HG02970 (cell line): ENCODE measurements at regions not wholly inside any gene's neighbourhood (a gene's known extent, or its start where the extent isn't known, plus 50 kb on each side); places are given as distances from the start of the nearest gene placed in this dataset.

ENCODE experiments used
- ATAC-seq: cut with Tn5 transposase; IDR thresholded peaks from one replicate; pipeline ENCODE4 v1.9.1; 2021; ENCODE audit warnings: mild to moderate bottlenecking, moderate library complexity, moderate number of reproducible peaks; ENCODE audit not compliant: unreplicated experiment, low FRiP score

- ATAC-seq = no peak
Observed at GRCh38 chr2:37780387-37780676, 108.9 kb upstream of the CDC42EP3 start.

- no peak for ATAC-seq
Observed at GRCh38 chr2:37781028-37781427, 109.6 kb upstream of the CDC42EP3 start.

- ATAC-seq = no peak
Observed at GRCh38 chr2:37782155-37782673, 110.8 kb upstream of the CDC42EP3 start.

DNA sequence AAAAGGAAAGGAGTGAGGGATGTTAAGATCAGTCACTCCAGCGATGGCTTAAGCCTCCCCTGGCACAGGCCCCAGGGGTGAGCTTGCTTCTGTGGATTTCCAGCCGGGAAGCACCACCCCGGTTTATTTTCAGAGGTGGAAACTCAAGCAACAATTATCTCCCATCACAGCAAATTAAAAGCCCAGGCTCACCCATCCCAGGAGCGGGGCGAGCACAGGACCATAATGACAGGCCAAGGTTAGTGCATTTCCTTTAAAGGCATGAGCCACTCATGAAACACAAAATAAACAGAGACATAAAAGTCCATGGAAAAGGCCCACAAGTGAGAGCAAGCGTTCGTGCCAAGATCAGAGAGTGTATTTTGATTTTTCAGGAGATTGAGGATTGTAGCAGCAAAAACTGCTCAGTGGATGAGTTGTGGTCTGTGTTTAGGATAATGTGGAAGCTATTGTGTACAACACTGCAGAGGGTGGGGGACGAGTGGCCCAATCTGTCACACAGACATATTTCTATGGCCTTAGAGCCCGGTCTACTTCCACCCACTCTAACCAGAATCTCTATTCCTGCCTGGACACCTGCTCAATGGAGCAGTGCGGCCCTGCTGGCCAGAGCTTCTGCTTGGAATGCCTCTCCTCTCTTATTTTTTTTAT is 111.4 kb upstream of the CDC42EP3 start:
- ATAC-seq = no peak

DNA sequence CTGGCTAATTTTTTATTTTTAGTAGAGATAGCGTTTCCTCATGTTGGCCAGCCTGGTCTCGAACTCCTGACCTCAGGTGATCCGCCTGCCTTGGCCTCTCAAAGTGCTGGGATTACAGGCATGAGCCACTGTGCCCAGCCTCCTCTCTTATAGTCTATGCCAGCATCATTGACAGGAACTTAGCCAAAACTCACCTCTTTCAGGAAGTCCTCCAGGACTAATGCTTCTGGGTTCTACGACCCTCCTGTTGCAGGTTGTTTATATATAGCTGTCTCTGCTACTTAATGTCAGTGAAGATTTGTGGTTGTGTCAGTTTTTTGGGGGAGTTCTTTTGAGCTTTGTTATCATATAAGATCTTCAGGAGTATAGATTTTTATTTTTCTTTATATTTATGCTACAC is 112.1 kb upstream of the CDC42EP3 start:
- ATAC-seq = no peak

DNA sequence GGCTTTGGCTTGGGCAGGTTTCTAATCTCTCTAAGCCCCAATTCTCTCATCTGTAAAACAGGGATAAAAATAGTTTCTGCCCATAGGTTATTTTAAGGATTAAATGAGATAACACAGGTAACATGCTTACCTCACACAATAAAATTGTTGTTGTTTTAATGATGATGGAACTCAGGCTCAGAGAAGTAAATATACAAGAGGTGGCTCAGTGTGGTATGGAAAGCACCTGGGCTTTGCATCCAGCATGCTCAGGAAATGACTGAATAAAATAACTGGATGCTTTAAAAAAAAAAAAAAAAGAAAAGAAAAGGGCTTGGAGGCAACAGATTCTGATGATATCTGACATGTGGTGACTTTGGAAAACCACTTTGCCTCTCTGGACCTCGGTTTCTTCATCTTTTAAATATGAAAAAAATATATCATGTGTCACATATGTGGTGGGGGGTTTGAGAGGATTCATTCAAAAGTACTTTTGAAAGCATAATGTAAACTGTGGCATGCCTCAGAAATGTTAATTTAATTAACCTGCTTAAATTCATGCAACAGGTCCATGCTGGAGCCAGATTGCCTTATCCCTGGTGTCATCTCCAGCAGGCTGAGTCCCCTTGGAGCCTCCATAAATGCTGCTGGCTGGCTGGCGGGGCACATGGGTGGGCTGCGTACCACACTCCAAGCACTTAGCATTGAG is 112.8 kb upstream of the CDC42EP3 start:
- no peak for ATAC-seq

DNA sequence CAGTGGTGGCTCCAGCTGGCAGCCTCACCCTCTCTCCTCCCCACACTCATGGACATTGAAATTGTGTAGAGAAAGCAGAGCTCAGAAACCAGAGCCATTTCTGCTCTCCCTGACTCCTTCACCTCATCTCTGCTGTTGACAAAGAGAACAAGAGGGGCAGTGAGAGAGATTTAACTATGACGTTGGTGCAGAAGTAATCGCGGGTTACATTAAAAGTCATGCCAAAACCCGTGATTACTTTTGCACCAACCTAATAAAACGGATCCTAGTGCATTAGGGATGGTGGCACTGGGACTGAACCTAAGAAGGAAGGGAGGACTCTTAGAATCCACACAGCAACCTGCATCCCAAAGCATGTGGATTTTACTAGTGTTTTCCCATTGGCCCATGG is 113.3 kb upstream of the CDC42EP3 start:
- no peak for ATAC-seq

GRCh38 chr2:37786191-37786698 is 114.8 kb upstream of the CDC42EP3 start:
- ATAC-seq = no peak

DNA sequence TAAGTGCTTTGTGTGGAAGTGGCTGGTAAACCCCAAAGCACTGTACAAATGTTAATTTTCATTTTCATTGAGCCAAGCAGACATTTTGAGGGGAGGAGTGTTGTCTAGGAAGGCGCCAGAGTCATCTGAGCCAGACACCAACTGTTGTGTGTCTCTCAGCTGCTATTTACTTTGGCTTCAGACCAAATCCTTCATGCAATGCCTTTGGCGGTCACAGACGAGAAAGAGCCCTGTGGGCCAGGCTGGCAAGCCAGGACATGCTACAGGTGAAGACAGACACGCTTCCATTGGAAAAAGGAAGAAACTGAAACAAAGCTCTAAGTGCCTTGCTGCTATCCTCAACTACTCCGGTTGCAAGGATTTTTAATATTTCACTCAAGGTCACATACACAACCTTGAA is 115.4 kb upstream of the CDC42EP3 start:
- ATAC-seq = no peak

DNA sequence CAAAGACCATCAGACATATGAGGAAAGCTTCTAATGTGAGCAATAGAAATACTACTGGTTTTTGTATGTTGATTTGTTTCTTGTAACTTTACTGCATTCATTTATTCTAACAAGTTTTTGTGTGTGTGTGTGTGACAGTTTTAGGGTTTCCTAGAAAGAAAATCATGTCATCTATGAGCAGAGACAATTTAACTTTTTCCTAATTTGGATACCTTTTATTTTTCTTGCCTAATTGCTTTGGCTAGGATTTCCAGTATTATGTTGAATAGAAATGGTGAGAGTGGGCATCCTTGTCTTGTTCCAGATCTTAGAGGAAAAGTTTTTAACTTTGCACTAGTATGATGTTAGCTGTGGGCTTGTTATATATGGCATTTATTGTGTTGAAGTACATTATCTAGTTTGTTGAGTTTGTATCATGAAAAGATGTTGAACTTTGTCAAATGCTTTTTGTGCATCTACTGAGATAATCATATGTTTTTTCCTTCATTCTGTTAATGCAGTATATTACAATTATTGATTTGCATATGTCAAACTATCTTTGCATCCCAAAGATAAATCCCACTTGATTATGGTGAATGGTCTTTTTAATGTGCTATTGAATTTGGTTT is 117.3 kb upstream of the CDC42EP3 start:
- ATAC-seq = no peak

DNA sequence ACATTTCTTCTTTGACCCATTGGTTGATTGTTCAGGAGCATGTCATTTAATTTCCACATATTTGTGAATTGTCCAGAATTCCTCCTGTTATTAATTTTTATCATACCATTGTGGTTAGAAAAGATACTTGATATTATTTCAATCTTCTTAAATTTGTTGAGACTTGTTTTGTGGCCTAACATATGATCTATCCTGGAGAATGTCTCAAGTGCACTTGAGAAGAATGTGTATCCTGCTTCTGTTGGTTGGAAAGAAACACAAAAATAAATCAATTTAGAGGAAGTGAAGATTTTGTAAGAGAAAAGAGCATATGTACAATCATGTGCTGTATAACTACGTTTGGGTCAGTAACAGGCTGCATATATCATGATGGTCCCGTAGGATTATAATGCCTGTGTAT is 118.6 kb upstream of the CDC42EP3 start:
- ATAC-seq = no peak

DNA sequence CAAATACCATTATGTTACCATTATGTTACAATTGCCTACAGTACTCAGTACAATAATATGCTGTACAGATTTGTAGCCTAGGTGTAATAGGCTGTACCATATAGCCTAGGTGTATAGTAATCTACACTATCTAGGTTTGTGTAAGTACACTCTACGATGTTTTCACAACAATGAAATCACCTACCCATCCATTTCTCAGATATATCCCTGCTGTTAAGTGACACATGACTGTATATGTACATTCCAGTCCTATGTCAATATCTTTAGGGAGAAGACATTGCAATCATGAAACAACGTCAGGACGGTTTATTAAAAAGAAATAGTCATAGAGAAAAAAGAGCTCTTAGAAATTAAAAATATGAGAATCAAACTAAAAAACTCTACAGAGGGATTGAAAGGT is 119.0 kb upstream of the CDC42EP3 start:
- no peak for ATAC-seq

GRCh38 chr2:37792366-37792765 is 120.9 kb upstream of the CDC42EP3 start:
- ATAC-seq = no peak

GRCh38 chr2:37793004-37793403 is 121.6 kb upstream of the CDC42EP3 start:
- ATAC-seq = no peak

DNA sequence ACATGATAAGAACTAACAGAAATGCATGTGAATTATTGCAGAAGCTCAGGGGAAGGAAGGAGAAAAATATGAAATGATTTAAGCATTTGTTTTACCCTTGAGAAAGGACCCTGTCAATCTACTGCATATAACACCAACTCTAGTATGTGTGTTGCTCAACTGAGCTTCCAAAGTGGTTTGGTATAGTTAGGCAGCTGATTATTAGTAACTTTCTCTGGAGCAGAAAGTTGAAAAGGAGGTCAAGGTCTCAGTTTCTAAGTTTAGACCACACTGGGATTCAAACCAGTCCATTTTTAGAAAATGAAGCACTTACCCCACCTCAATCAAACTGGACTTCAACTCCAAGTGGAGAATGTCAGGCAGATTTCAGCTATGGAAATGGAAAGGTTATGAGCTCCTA is 123.3 kb upstream of the CDC42EP3 start:
- no peak for ATAC-seq

- ATAC-seq = no peak
Observed at GRCh38 chr2:37795456-37795855, 124.0 kb upstream of the CDC42EP3 start.

GRCh38 chr2:37795938-37796337 is 124.5 kb upstream of the CDC42EP3 start:
- ATAC-seq = no peak

DNA sequence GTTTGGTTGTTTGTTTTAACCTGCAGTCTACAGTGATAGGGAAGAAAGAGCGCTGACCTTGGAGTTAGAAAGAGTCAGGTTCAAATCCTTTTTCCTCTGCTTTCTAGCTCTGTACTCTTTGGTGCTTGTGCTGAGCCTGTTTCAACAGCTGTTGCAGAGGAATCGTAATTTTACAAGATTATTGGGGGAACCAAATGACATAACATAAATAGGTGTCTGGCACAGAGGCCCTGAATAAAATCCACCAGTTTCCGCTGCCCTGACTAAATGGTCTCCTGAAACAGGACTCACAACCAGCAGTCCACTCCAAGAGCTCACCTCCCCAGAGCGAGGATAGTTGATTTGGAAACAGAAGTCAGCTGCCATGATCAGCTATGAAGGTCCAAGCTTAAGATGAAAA is 125.0 kb upstream of the CDC42EP3 start:
- ATAC-seq = no peak

GRCh38 chr2:37797081-37797480 is 125.6 kb upstream of the CDC42EP3 start:
- ATAC-seq = no peak

- no peak for ATAC-seq
Observed at GRCh38 chr2:37798315-37799005, 126.6 kb upstream of the RMDN2 start.

DNA sequence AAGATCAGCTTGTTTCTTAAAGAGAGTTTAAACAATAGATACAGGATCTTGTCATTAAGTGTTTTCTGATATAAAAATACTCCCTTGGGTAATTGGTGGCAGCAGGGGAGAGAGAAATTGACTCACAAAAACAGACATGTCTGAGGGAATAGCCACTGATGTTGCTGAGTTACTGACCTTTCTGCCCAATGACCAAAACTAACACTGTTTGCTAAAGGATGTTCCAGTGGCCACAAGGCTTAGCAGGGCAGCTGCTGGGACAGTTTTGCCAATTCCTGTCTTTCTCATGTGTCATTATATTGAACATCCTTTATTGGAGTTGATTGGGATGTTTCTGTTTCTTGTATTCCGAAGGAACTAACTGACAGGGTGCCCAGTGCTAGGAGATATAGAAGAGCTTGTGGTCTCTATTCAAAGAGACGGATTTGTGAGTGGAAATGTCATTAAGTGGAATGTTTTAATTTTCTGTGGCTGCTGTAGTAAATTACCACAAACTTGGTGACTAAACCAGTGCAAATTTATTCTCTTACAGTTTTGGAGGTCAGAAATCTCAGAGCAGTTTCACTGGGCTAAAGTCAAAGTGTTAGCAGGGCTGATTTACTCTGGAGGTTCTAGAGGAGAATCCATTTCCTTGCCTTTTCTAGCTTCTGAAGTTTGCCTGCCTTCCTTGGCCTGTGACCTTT is 124.8 kb upstream of the RMDN2 start:
- ATAC-seq = no peak
